Bronchial epithelial cell (primary cell): ENCODE measurements at regions not wholly inside any gene's neighbourhood (a gene's known extent, or its start where the extent isn't known, plus 50 kb on each side); places are given as distances from the start of the nearest gene placed in this dataset.
"Not testable (repeated sequence)": the region's sequence is repeated elsewhere in the genome, so short reads cannot be mapped to it uniquely, and the experiment has no call there.

Experiments used
- DNase-seq: peaks from one replicate; pipeline ENCODE4 v3.0.0-alpha.2; 2010; ENCODE audit warnings: low read depth
- FAIRE-seq: peaks from 2 replicates; lab custom pipeline; 2011; peaks lifted over from hg19 to GRCh38; lab: Jason Lieb, UNC
- H3K27me3 ChIP-seq: 2 replicates; pipeline ENCODE4 v1.5.1; 2011; ENCODE audit warnings: low read length; ENCODE audit not compliant: control insufficient read depth, insufficient read depth
- H3K36me3 ChIP-seq: 2 replicates; pipeline ENCODE4 v1.5.1; 2011; ENCODE audit warnings: low read length; ENCODE audit not compliant: control insufficient read depth, insufficient read depth
- H3K4me3 ChIP-seq: 2 replicates; pipeline ENCODE4 v1.5.1; 2011; ENCODE audit warnings: mild to moderate bottlenecking, low read depth, low read length, control low read depth

GRCh38 chr6:60338328-60339071 is 1947.5 kb downstream of the KHDRBS2 start:
- not testable (repeated sequence) for H3K27me3 ChIP-seq, FAIRE-seq, H3K4me3 ChIP-seq, H3K36me3 ChIP-seq, DNase-seq

- H3K36me3 ChIP-seq, DNase-seq, FAIRE-seq, H3K27me3 ChIP-seq, H3K4me3 ChIP-seq: not testable (repeated sequence)
These were observed 1950.9 kb downstream of the KHDRBS2 start for GRCh38 chr6:60335124-60335523.

GRCh38 chr6:60333708-60334107 is 1952.3 kb downstream of the KHDRBS2 start:
- not testable (repeated sequence) for FAIRE-seq, H3K4me3 ChIP-seq, DNase-seq, H3K27me3 ChIP-seq, H3K36me3 ChIP-seq

GRCh38 chr6:60308939-60309338 is 1977.1 kb downstream of the KHDRBS2 start:
- not testable (repeated sequence) for DNase-seq, H3K4me3 ChIP-seq

More at GRCh38 chr6:60308939-60309338, 1977.1 kb downstream of the KHDRBS2 start:
- not testable (repeated sequence) for H3K36me3 ChIP-seq, FAIRE-seq, H3K27me3 ChIP-seq
